Ishikawa (cell line): ENCODE measurements at regions not wholly inside any gene's neighbourhood (a gene's known extent, or its start where the extent isn't known, plus 50 kb on each side); places are given as distances from the start of the nearest gene placed in this dataset.

Experiments
- CEBPB ChIP-seq: IDR thresholded peaks from 2 replicates; pipeline ENCODE4 v1.6.1; 2012
- CREB1 ChIP-seq: IDR thresholded peaks from 2 replicates; pipeline ENCODE4 v1.6.1; 2012; ENCODE audit warnings: low read depth
- EGR1 ChIP-seq: IDR thresholded peaks from 2 replicates; pipeline ENCODE4 v1.6.1; 2012
- EP300 ChIP-seq: IDR thresholded peaks from 2 replicates; pipeline ENCODE4 v1.6.1; 2012; ENCODE audit warnings: borderline replicate concordance
- FOXM1 ChIP-seq: IDR thresholded peaks from 2 replicates; pipeline ENCODE4 v1.6.1; 2012; ENCODE audit warnings: low read depth, borderline replicate concordance
- MAX ChIP-seq: IDR thresholded peaks from 2 replicates; pipeline ENCODE4 v1.6.1; 2012
- NFIC ChIP-seq: IDR thresholded peaks from 2 replicates; pipeline ENCODE4 v1.6.1; 2012
- RAD21 ChIP-seq: IDR thresholded peaks from 2 replicates; pipeline ENCODE4 v1.6.1; 2012; ENCODE audit warnings: low read depth
- REST ChIP-seq: IDR thresholded peaks from 2 replicates; pipeline ENCODE4 v1.6.1; 2012; ENCODE audit warnings: low read depth, mild to moderate bottlenecking
- TAF1 ChIP-seq: IDR thresholded peaks from 2 replicates; pipeline ENCODE4 v1.6.1; 2012; ENCODE audit warnings: low read depth, mild to moderate bottlenecking
- TCF12 ChIP-seq: IDR thresholded peaks from 2 replicates; pipeline ENCODE4 v1.6.1; 2012; ENCODE audit warnings: low read depth
- TEAD4 ChIP-seq: IDR thresholded peaks from 2 replicates; pipeline ENCODE4 v1.6.1; 2012
- USF1 ChIP-seq: IDR thresholded peaks from 2 replicates; pipeline ENCODE4 v1.6.1; 2012
- YY1 ChIP-seq: IDR thresholded peaks from 2 replicates; pipeline ENCODE4 v1.6.1; 2012; ENCODE audit warnings: low read depth
- ZBTB7A ChIP-seq: IDR thresholded peaks from 2 replicates; pipeline ENCODE4 v1.6.1; 2012; ENCODE audit warnings: low read depth

GRCh38 chr16:13708347-13709120 lies 211.4 kb upstream of the ERCC4 start:
- no peak for TF ChIP-seq TEAD4
- no peak for TF ChIP-seq EGR1
- TF ChIP-seq TCF12 = no peak
- TF ChIP-seq TAF1 = no peak
- no peak for TF ChIP-seq YY1
- TF ChIP-seq CREB1 = no peak
- TF ChIP-seq MAX = no peak
- TF ChIP-seq FOXM1 = no peak
- TF ChIP-seq USF1 = no peak
- no peak for TF ChIP-seq NFIC
- TF ChIP-seq REST = no peak
- TF ChIP-seq EP300 = no peak
- TF ChIP-seq CEBPB = no peak
- TF ChIP-seq ZBTB7A = no peak
- no peak for TF ChIP-seq RAD21

- TF ChIP-seq CREB1 (no peak), ZBTB7A (no peak), TAF1 (no peak), FOXM1 (no peak), TCF12 (no peak), TEAD4 (no peak), CEBPB (no peak), EGR1 (no peak), NFIC (no peak), YY1 (no peak), MAX (no peak), EP300 (no peak), REST (no peak), USF1 (no peak), RAD21 (no peak)
These were observed 201.2 kb upstream of the ERCC4 start for GRCh38 chr16:13718748-13719147.

GRCh38 chr16:13727943-13728342 lies 192.0 kb upstream of the ERCC4 start:
- TF ChIP-seq NFIC = no peak
- TF ChIP-seq TCF12 = no peak
- TF ChIP-seq USF1 = no peak
- no peak for TF ChIP-seq MAX
- no peak for TF ChIP-seq EP300
- TF ChIP-seq REST = no peak
- TF ChIP-seq EGR1 = no peak
- no peak for TF ChIP-seq RAD21
- no peak for TF ChIP-seq TEAD4
- TF ChIP-seq CEBPB = no peak
- no peak for TF ChIP-seq ZBTB7A
- TF ChIP-seq CREB1 = no peak
- TF ChIP-seq FOXM1 = no peak
- TF ChIP-seq YY1 = no peak
- no peak for TF ChIP-seq TAF1
